Esophagus mucosa (tissue), 1 donor: ENCODE measurements at regions not wholly inside any gene's neighbourhood (a gene's known extent, or its start where the extent isn't known, plus 50 kb on each side); places are given as distances from the start of the nearest gene placed in this dataset.
"Not testable (repeated sequence)": the region's sequence is repeated elsewhere in the genome, so short reads cannot be mapped to it uniquely, and the experiment has no call there.

Experiments used
- ATAC-seq: fragments of 200-7000 bp; cut with Tn5 transposase; one replicate; pipeline ENCODE4 v1.9.1; 2020
- donor health status: DM: yes; HTN: yes; CAD: no.

- ATAC-seq = no peak
These were observed 189.4 kb downstream of the CCT6B start for GRCh38 chr17:34771891-34772290.

GRCh38 chr17:34770586-34770985, 190.7 kb downstream of the CCT6B start:
- ATAC-seq = no peak

- ATAC-seq = no peak
These were observed 190.5 kb downstream of the TMEM132E start for GRCh38 chr17:34769899-34770298.

- ATAC-seq = no peak
These were observed 189.7 kb downstream of the TMEM132E start for GRCh38 chr17:34769049-34769448.

- ATAC-seq = no peak
These were observed 185.9 kb downstream of the TMEM132E start for GRCh38 chr17:34765291-34765690.

GRCh38 chr17:34764716-34765115, 185.3 kb downstream of the TMEM132E start:
- no peak for ATAC-seq

GRCh38 chr17:34763728-34764665, 184.6 kb downstream of the TMEM132E start:
- ATAC-seq = no peak

GRCh38 chr17:34762078-34762477, 182.7 kb downstream of the TMEM132E start:
- peak; percentile 22 for ATAC-seq

GRCh38 chr17:34761646-34762045, 182.3 kb downstream of the TMEM132E start:
- no peak for ATAC-seq

GRCh38 chr17:34760931-34761495, 181.6 kb downstream of the TMEM132E start:
- no peak for ATAC-seq

- no peak for ATAC-seq
These were observed 179.3 kb downstream of the TMEM132E start for GRCh38 chr17:34758718-34759117.

GRCh38 chr17:34758316-34758715, 178.9 kb downstream of the TMEM132E start:
- no peak for ATAC-seq

- ATAC-seq = no peak
These were observed 178.2 kb downstream of the TMEM132E start for GRCh38 chr17:34757611-34758010.

- no peak for ATAC-seq
These were observed 177.7 kb downstream of the TMEM132E start for GRCh38 chr17:34757106-34757505.

GRCh38 chr17:34756637-34757021, 177.2 kb downstream of the TMEM132E start:
- ATAC-seq = no peak

GRCh38 chr17:34755981-34756636, 176.7 kb downstream of the TMEM132E start:
- ATAC-seq = no peak

- no peak for ATAC-seq
These were observed 176.0 kb downstream of the TMEM132E start for GRCh38 chr17:34755371-34755770.

- ATAC-seq = no peak
These were observed 170.6 kb downstream of the TMEM132E start for GRCh38 chr17:34750004-34750403.

GRCh38 chr17:34741967-34742366, 162.6 kb downstream of the TMEM132E start:
- no peak for ATAC-seq

- ATAC-seq = no peak
These were observed 161.5 kb downstream of the TMEM132E start for GRCh38 chr17:34740565-34741520.

GRCh38 chr17:34739386-34739785, 160.0 kb downstream of the TMEM132E start:
- ATAC-seq = no peak

GRCh38 chr17:34737673-34738072, 158.3 kb downstream of the TMEM132E start:
- not testable (repeated sequence) for ATAC-seq
